GM18507 (cell line): ENCODE measurements at regions not wholly inside any gene's neighbourhood (a gene's known extent, or its start where the extent isn't known, plus 50 kb on each side); places are given as distances from the start of the nearest gene placed in this dataset.
"Not testable (repeated sequence)": the region's sequence is repeated elsewhere in the genome, so short reads cannot be mapped to it uniquely, and the experiment has no call there.

Source experiments
- DNase-seq: peaks from one replicate; pipeline ENCODE4 v3.0.0; 2011; ENCODE audit warnings: low read depth; ENCODE audit not compliant: insufficient read length; ENCODE audit errors: extremely low spot score
- FAIRE-seq: peaks from 2 replicates; lab custom pipeline; 2011; peaks lifted over from hg19 to GRCh38; lab: Jason Lieb, UNC

GRCh38 chr2:145909175-145909755, 1389.3 kb upstream of the ZEB2 start:
- FAIRE-seq (no peak), DNase-seq (no peak)

- no peak for FAIRE-seq
- DNase-seq, result no peak
Measured at GRCh38 chr2:145906354-145906753, 1386.4 kb upstream of the ZEB2 start.

GRCh38 chr2:145905371-145905770, 1385.5 kb upstream of the ZEB2 start:
- DNase-seq, result no peak
- no peak for FAIRE-seq

DNA sequence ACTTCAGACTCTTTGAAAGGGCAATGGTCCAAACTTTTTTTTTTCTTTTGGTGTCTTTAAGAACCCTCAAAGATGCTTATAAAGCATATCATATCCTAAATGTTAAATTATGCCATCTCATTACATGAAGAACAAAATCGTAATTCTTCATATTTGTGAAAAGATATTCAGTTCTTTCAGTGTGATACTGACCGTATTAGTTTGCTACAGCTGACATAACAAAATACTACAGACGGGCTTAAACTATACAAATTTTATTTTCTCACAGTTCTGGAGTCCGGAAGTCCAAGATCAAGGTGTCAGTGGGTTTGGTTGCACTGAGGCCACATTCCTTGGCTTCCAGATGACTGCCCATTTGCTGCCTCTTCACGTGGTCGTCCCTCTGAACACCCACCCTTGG, 1377.2 kb upstream of the ZEB2 start:
- no peak for DNase-seq
- no peak for FAIRE-seq

GRCh38 chr2:145887915-145888314, 1368.0 kb upstream of the ZEB2 start:
- no peak for FAIRE-seq
- no peak for DNase-seq

- not testable (repeated sequence) for DNase-seq
Measured at GRCh38 chr2:145880997-145881396, 1361.1 kb upstream of the ZEB2 start.

GRCh38 chr2:145875016-145875415, 1355.1 kb upstream of the ZEB2 start:
- FAIRE-seq, result no peak
- no peak for DNase-seq

More at GRCh38 chr2:145880997-145881396, 1361.1 kb upstream of the ZEB2 start:
- not testable (repeated sequence) for FAIRE-seq

GRCh38 chr2:145874466-145874865, 1354.5 kb upstream of the ZEB2 start:
- FAIRE-seq, result no peak

GRCh38 chr2:145864501-145864900, 1344.6 kb upstream of the ZEB2 start:
- FAIRE-seq, result no peak
- DNase-seq, result no peak

More at GRCh38 chr2:145874466-145874865, 1354.5 kb upstream of the ZEB2 start:
- no peak for DNase-seq

DNA sequence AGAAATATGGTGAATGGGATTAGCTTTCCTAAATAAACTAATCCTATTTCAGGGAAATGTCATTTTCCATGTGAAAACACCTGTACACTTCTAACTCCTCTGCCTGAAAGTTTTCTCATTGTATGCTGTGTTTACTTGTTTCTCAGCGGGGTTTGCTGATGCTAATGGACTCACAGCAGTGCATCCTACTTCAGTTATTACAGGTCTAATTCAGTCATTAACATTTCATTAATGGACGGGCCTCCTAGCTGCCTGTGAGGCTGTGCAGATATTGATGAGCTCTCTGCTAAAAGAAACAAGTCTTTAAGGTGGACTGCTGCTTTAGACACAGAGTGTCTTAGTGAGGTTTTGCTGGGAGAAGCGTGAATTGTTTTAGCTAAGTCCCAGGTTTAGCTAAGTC, 1342.0 kb upstream of the ZEB2 start:
- no peak for DNase-seq
- no peak for FAIRE-seq

- DNase-seq (no peak), FAIRE-seq (no peak)
Measured at GRCh38 chr2:145860083-145860482, 1340.2 kb upstream of the ZEB2 start.

GRCh38 chr2:145855142-145855541, 1335.2 kb upstream of the ZEB2 start:
- DNase-seq, result no peak
- no peak for FAIRE-seq

DNA sequence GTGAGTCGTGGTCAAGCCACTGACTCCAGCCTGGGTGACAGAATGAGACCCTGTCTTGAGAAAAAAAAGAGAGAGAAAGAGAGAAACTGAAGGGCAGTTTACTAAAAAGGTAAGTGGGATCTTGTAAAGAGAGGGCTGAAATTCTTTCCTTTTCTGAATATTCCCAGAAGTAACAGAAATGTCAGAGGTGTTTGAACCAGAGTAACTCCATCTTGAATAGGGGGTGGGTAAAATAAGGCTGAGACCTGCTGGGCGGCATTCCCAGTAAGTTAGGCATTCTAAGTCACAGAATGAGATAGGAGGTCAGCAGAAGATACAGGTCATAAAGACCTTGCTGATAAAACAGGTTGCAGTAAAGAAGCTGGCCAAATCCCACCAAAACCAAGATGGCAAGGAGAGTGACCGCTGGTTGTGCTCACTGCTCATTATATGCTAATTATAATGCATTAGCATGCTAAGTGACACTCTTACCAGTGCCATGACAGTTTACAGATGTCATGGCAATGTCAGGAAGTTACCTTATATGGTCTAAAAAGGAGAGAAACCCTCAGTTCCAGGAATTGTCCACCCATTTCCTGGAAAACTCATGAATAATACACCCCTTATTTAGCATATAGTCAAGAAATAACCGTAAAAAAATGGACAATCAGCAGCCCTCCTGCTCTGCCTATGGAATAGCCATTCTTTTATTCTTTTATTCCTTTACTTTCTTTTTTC, 1334.3 kb upstream of the ZEB2 start:
- FAIRE-seq (no peak), DNase-seq (no peak)

- DNase-seq, result no peak
- no peak for FAIRE-seq
Measured at GRCh38 chr2:145851730-145852129, 1331.8 kb upstream of the ZEB2 start.

- no peak for DNase-seq
- FAIRE-seq, result no peak
Measured at GRCh38 chr2:145849466-145849865, 1329.5 kb upstream of the ZEB2 start.

- DNase-seq (no peak), FAIRE-seq (no peak)
Measured at GRCh38 chr2:145846982-145847381, 1327.1 kb upstream of the ZEB2 start.

DNA sequence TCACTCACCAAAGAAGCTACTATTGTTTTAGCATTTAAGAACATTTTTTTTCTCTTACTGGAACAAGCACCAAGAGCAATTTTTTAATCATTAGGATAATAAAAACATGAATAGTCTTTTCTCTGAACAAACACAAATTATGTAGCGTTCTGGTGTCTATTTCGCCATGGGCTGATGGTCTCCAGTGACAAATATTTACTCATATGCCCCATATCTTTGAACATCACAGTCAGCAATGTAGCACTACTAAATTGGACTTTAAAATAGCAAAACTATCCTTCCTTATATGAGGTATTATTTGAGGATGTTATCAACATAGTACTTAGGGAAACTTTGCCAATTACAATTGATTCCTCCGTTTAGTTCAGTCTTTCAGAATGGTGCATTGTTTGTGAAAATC, 1326.0 kb upstream of the ZEB2 start:
- FAIRE-seq, result no peak
- no peak for DNase-seq

- FAIRE-seq, result no peak
Measured at GRCh38 chr2:145845207-145845894, 1325.4 kb upstream of the ZEB2 start.

GRCh38 chr2:145841973-145842372, 1322.1 kb upstream of the ZEB2 start:
- no peak for FAIRE-seq

More at GRCh38 chr2:145845207-145845894, 1325.4 kb upstream of the ZEB2 start:
- no peak for DNase-seq

GRCh38 chr2:145836986-145837385, 1317.1 kb upstream of the ZEB2 start:
- FAIRE-seq (no peak), DNase-seq (no peak)

More at GRCh38 chr2:145841973-145842372, 1322.1 kb upstream of the ZEB2 start:
- no peak for DNase-seq

DNA sequence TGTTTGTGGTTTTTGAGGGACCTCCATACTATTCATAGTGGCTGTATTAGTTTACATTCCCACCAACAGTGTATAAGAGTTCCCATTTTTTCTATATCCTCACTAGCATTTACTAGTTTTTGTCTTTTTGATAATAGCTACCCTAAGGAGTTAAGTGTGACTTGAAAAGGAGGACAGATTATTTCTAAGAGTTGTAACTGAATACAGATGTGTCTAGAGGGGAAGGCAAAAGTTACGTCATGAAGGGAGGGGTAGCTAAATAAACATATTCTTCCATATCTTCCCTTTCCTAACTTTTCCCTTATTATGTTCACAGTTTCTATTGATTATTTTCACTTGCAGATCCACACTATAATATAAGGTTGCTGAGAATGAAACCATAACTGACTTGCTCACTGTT, 1315.7 kb upstream of the ZEB2 start:
- no peak for DNase-seq
- no peak for FAIRE-seq
